ENCODE measurements at regions not wholly inside any gene's neighbourhood (a gene's known extent, or its start where the extent isn't known, plus 50 kb on each side); places are given as distances from the start of the nearest gene placed in this dataset.

GRCh38 chr1:191255354-191256054 lies 777.8 kb upstream of the BRINP3 start:
- H3K4me3 ChIP-seq (ENCODE audit: low read length) = no peak overlapping the region
- DNase-seq = no peak
- H3K4me1 ChIP-seq (ENCODE audit: control insufficient read depth, insufficient read depth, low read length) = no peaks in the 10 kb centered on the region
- ATAC-seq = no peak
- no peak overlapping the region for H3K27ac ChIP-seq (ENCODE audit: low read length)
- no peaks in the 10 kb centered on the region for H3K9me3 ChIP-seq (ENCODE audit: control insufficient read depth, low read length)
- intact Hi-C loops (cut with DNase I) = no loop called here
- 83% methylated on average over 3 of the region's 3 CpGs for WGBS
- no peaks in the 10 kb centered on the region for H3K27me3 ChIP-seq (ENCODE audit: control insufficient read depth, insufficient read depth)

- Histone ChIP-seq H3K9me3 (ENCODE audit: control insufficient read depth, low read length) (no peaks in the 10 kb centered on the region), H3K4me1 (ENCODE audit: control insufficient read depth, insufficient read depth, low read length) (no peaks in the 10 kb centered on the region), H3K27ac (ENCODE audit: low read length) (no peak overlapping the region), H3K27me3 (ENCODE audit: control insufficient read depth, insufficient read depth) (no peaks in the 10 kb centered on the region), H3K4me3 (ENCODE audit: low read length) (no peak overlapping the region)
- WGBS = 83% methylated on average over 1 of the region's 1 CpG
- DNase-seq = no peak
- ATAC-seq = no peak
- intact Hi-C loops (cut with DNase I) = no loop called here
Observed at GRCh38 chr1:191256917-191257316, 779.3 kb upstream of the BRINP3 start.

- 34% methylated on average over 1 of the region's 1 CpG for WGBS
- Histone ChIP-seq H3K9me3 (ENCODE audit: control insufficient read depth, low read length) (no peaks in the 10 kb centered on the region), H3K4me3 (ENCODE audit: low read length) (no peak overlapping the region), H3K27ac (ENCODE audit: low read length) (no peak overlapping the region), H3K4me1 (ENCODE audit: control insufficient read depth, insufficient read depth, low read length) (no peaks in the 10 kb centered on the region), H3K27me3 (ENCODE audit: control insufficient read depth, insufficient read depth) (no peaks in the 10 kb centered on the region)
- ATAC-seq = no peak
- DNase-seq = no peak
- intact Hi-C loops (cut with DNase I) = no loop called here
Observed at GRCh38 chr1:191260056-191260455, 782.4 kb upstream of the BRINP3 start.

GRCh38 chr1:191261111-191261510 lies 783.4 kb upstream of the BRINP3 start:
- no peak for DNase-seq
- WGBS = 73% methylated on average over 4 of the region's 4 CpGs
- H3K27ac ChIP-seq (ENCODE audit: low read length) = no peak overlapping the region
- no peak overlapping the region for H3K4me3 ChIP-seq (ENCODE audit: low read length)
- H3K4me1 ChIP-seq (ENCODE audit: control insufficient read depth, insufficient read depth, low read length) = no peaks in the 10 kb centered on the region
- intact Hi-C loops (cut with DNase I) = no loop called here
- no peaks in the 10 kb centered on the region for H3K9me3 ChIP-seq (ENCODE audit: control insufficient read depth, low read length)
- no peak for ATAC-seq
- no peaks in the 10 kb centered on the region for H3K27me3 ChIP-seq (ENCODE audit: control insufficient read depth, insufficient read depth)

GRCh38 chr1:191279266-191279800 lies 801.7 kb upstream of the BRINP3 start:
- no peak overlapping the region for H3K4me3 ChIP-seq (ENCODE audit: low read length)
- H3K4me1 ChIP-seq (ENCODE audit: control insufficient read depth, insufficient read depth, low read length) = no peaks in the 10 kb centered on the region
- DNase-seq = no peak
- no peaks in the 10 kb centered on the region for H3K9me3 ChIP-seq (ENCODE audit: control insufficient read depth, low read length)
- H3K27me3 ChIP-seq (ENCODE audit: control insufficient read depth, insufficient read depth) = no peaks in the 10 kb centered on the region
- ATAC-seq = no peak
- 90% methylated on average over 2 of the region's 2 CpGs for WGBS
- no peak overlapping the region for H3K27ac ChIP-seq (ENCODE audit: low read length)
- intact Hi-C loops (cut with DNase I) = no loop called here

GRCh38 chr1:191284175-191284574 lies 806.5 kb upstream of the BRINP3 start:
- intact Hi-C loops (cut with DNase I) = no loop called here
- no peak overlapping the region for H3K27ac ChIP-seq (ENCODE audit: low read length)
- H3K27me3 ChIP-seq (ENCODE audit: control insufficient read depth, insufficient read depth) = no peaks in the 10 kb centered on the region
- DNase-seq = no peak
- H3K4me3 ChIP-seq (ENCODE audit: low read length) = no peak overlapping the region
- no peaks in the 10 kb centered on the region for H3K9me3 ChIP-seq (ENCODE audit: control insufficient read depth, low read length)
- no peaks in the 10 kb centered on the region for H3K4me1 ChIP-seq (ENCODE audit: control insufficient read depth, insufficient read depth, low read length)
- no peak for ATAC-seq

GRCh38 chr1:191290441-191290840 lies 812.8 kb upstream of the BRINP3 start:
- no peaks in the 10 kb centered on the region for H3K27me3 ChIP-seq (ENCODE audit: control insufficient read depth, insufficient read depth)
- H3K27ac ChIP-seq (ENCODE audit: low read length) = no peak overlapping the region
- intact Hi-C loops (cut with DNase I) = loop anchor here in 1 of 4 donors (10.0 kb wide), 1 partner anchor 154 kb away; no protein-coding TSS in a partner anchor
- H3K4me1 ChIP-seq (ENCODE audit: control insufficient read depth, insufficient read depth, low read length) = no peaks in the 10 kb centered on the region
- ATAC-seq (no peak), DNase-seq (no peak)
- WGBS = 24% methylated on average over 4 of the region's 4 CpGs
- H3K9me3 ChIP-seq (ENCODE audit: control insufficient read depth, low read length) = no peaks in the 10 kb centered on the region
- H3K4me3 ChIP-seq (ENCODE audit: low read length) = no peak overlapping the region

- Histone ChIP-seq H3K27ac (ENCODE audit: low read length) (no peak overlapping the region), H3K4me3 (ENCODE audit: low read length) (no peak overlapping the region), H3K4me1 (ENCODE audit: control insufficient read depth, insufficient read depth, low read length) (no peaks in the 10 kb centered on the region), H3K9me3 (ENCODE audit: control insufficient read depth, low read length) (no peaks in the 10 kb centered on the region), H3K27me3 (ENCODE audit: control insufficient read depth, insufficient read depth) (no peaks in the 10 kb centered on the region)
- WGBS = 91% methylated on average over 1 of the region's 1 CpG
- ATAC-seq = no peak
- no peak for DNase-seq
- intact Hi-C loops (cut with DNase I) = no loop called here
Observed at GRCh38 chr1:191305370-191305769, 827.7 kb upstream of the BRINP3 start.

- no peaks in the 10 kb centered on the region for H3K27me3 ChIP-seq (ENCODE audit: control insufficient read depth, insufficient read depth)
- DNase-seq = peak in 1 of 3 donors; percentile 31
- no peaks in the 10 kb centered on the region for H3K9me3 ChIP-seq (ENCODE audit: control insufficient read depth, low read length)
- ATAC-seq = no peak
- no peaks in the 10 kb centered on the region for H3K4me1 ChIP-seq (ENCODE audit: control insufficient read depth, insufficient read depth, low read length)
- H3K4me3 ChIP-seq (ENCODE audit: low read length) = no peak overlapping the region
- intact Hi-C loops (cut with DNase I) = no loop called here
- WGBS = 79% methylated on average over 7 of the region's 7 CpGs
- H3K27ac ChIP-seq (ENCODE audit: low read length) = no peak overlapping the region
Observed at GRCh38 chr1:191306916-191307315, 829.3 kb upstream of the BRINP3 start.

- ATAC-seq (no peak), DNase-seq (no peak)
- Histone ChIP-seq H3K27ac (ENCODE audit: low read length) (no peak overlapping the region), H3K27me3 (ENCODE audit: control insufficient read depth, insufficient read depth) (no peaks in the 10 kb centered on the region), H3K4me1 (ENCODE audit: control insufficient read depth, insufficient read depth, low read length) (no peaks in the 10 kb centered on the region), H3K9me3 (ENCODE audit: control insufficient read depth, low read length) (no peaks in the 10 kb centered on the region), H3K4me3 (ENCODE audit: low read length) (no peak overlapping the region)
- intact Hi-C loops (cut with DNase I) = no loop called here
- 57% methylated on average over 2 of the region's 2 CpGs for WGBS
Observed at GRCh38 chr1:191320062-191320461, 838.2 kb upstream of the RGS18 start.

GRCh38 chr1:191327868-191328267 lies 830.4 kb upstream of the RGS18 start:
- no peaks in the 10 kb centered on the region for H3K4me1 ChIP-seq (ENCODE audit: control insufficient read depth, insufficient read depth, low read length)
- H3K9me3 ChIP-seq (ENCODE audit: control insufficient read depth, low read length) = no peaks in the 10 kb centered on the region
- DNase-seq (no peak), ATAC-seq (no peak)
- 76% methylated on average over 4 of the region's 4 CpGs for WGBS
- H3K27ac ChIP-seq (ENCODE audit: low read length) = no peak overlapping the region
- intact Hi-C loops (cut with DNase I) = no loop called here
- no peaks in the 10 kb centered on the region for H3K27me3 ChIP-seq (ENCODE audit: control insufficient read depth, insufficient read depth)
- H3K4me3 ChIP-seq (ENCODE audit: low read length) = no peak overlapping the region

- no peak overlapping the region for H3K27ac ChIP-seq (ENCODE audit: low read length)
- 60% methylated on average over 1 of the region's 1 CpG for WGBS
- ATAC-seq (no peak), DNase-seq (no peak)
- no peaks in the 10 kb centered on the region for H3K27me3 ChIP-seq (ENCODE audit: control insufficient read depth, insufficient read depth)
- intact Hi-C loops (cut with DNase I) = no loop called here
- H3K9me3 ChIP-seq (ENCODE audit: control insufficient read depth, low read length) = no peaks in the 10 kb centered on the region
- no peaks in the 10 kb centered on the region for H3K4me1 ChIP-seq (ENCODE audit: control insufficient read depth, insufficient read depth, low read length)
- H3K4me3 ChIP-seq (ENCODE audit: low read length) = no peak overlapping the region
Observed at GRCh38 chr1:191343816-191344215, 814.4 kb upstream of the RGS18 start.

Measured in right cardiac atrium (tissue), 5 donors.